Right hindlimb (tissue), 1 donor: ENCODE measurements at regions not wholly inside any gene's neighbourhood (a gene's known extent, or its start where the extent isn't known, plus 50 kb on each side); places are given as distances from the start of the nearest gene placed in this dataset.

ENCODE experiments used
- DNase-seq: peaks from one replicate; pipeline ENCODE4 v3.0.0-alpha.2; 2018

DNA sequence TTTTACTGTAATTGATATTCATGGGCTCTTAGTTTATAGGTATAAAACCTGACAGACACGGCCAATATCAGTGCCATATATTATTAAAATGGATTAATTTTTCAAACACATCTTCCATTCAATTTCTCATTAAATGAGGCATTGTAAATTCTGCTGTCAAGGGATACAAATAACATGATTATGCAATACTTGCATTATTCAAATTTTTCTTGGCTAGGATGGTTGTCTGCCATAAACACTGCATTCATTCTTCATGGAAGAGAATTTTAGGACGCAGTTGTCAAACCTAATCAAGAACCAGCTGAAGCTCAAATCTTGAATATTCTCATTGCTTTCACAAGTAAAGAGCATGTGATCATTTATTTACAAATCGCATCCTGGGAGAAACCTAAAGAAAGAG is 255.6 kb downstream of the RDH14 start:
- no peak for DNase-seq

DNA sequence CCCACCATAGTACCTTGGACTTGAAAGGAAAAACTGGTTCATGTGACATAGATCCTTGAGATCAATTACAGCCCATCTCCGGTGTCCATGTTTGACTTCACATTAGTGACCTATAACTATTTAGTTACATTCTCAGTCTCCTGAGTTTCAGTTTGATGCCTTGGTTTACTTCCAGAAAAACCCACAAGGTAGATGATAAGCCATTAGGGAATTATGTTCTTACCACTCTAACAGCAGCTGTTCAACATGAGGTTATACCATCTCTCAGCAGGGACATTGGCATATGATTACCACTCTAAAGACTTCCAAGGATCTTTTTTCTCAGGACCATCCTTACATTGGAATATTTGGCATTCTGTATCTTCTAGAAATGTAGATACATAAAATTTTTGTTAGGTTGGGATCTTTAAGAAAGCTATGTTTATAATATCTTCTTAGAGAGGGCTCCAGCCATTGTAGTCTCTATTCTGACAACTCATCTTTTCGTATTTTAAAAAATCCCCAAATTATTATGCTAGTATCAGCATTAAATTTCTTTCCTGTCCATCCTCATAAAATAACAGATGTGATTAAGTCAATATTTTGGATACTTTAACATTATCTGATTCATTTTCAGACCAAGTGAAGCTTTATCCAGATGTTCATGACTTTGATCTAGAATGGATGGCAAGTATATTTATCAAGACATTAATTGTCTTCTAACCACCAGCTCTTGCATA is 258.9 kb downstream of the RDH14 start:
- no peak for DNase-seq

DNA sequence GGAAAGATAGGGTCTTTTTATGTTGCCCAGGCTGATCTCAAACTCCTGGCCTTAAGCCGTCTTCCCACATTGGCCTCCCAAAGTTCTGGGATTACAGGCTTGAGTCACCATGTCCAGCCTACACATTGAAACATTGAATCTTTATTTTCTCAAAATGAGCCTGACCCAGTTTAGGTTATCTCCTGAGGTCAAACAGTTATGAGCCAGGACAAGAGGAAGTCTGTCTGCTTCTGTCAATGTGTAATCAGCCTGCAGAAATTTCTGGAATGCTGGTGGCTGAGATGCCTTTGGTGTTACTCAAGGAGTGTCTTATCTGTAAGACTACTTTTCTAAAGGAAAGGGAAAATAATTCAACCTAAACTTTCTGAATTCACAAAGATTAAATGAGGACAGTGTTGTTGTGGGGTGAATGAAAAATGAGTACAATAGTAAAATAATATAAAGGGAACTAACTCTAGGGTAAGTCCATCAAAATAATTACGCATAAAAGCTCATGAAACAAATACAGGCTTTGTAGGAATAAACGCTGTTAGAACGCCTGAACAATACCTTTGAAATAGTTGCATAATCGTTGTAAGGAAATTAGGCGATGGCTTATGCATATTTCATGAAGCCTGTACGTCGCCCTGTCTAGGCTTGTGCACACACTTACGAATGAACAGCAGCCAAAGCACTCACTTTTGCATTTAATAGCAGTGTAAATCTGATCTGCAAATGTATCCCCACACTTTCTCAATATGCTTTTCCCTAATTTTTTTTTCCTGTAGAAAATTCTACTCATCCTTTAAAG is 260.8 kb downstream of the RDH14 start:
- DNase-seq, result no peak

DNA sequence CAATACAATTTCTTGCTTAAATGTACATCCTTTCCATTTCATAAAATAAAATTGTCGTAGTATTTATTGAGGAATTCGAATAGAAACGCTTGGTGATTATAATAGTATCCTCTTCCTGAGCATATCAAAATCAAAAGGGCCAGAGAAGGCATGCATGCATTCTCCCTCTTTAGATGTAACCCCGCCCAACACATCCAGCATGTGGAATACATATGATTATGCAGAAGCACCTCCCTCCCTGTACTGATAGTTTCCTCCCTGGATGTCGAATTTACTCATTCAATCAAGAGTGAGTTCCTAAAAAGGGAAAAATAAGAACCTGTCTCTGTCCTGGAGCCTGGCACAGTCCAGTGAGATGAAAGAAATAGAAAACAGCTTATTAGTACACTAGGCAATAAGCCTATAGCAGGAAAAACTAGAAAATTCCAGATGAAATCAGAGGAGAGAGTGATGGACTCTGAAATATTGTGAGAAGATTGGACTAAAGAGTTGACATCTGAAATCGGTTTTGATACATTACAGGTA is 262.9 kb downstream of the RDH14 start:
- DNase-seq, result no peak

DNA sequence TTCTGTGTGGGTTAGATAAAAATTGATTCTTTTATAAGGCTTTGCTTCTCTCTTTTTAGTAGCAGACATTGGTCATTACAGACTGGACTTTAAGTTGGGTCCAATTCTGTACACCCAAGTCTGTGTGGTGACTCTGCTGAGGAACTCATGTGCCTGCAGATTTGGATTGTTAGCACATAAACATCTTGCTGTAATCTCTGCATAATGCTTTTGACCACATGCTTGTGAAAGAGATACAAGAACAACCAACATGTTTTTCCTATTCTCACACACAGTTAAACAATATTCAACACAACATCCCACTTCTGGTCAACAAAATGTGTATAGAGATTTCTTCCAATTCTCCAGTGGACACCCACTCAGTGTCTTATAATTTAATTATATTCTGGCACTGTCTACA is 270.1 kb downstream of the RDH14 start:
- DNase-seq, result no peak

DNA sequence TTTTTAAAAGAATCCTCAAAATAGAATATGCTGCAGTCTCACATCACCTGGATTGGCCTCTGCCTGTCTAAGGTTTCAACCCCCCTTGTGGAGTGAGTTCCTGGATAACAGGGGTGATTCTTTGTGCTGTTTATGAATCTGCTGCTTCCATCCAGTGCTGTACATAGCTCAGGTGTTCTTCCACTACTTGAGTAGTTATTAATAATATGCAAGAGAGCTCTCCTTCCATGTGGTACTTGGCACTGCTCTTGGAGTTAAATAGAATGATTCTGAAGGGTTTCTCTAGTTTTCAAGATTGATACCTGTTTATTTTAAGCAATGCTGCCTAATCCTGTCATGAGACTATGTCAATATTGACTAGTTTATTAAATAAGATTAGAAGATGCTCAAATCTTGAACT is 273.6 kb downstream of the RDH14 start:
- no peak for DNase-seq

DNA sequence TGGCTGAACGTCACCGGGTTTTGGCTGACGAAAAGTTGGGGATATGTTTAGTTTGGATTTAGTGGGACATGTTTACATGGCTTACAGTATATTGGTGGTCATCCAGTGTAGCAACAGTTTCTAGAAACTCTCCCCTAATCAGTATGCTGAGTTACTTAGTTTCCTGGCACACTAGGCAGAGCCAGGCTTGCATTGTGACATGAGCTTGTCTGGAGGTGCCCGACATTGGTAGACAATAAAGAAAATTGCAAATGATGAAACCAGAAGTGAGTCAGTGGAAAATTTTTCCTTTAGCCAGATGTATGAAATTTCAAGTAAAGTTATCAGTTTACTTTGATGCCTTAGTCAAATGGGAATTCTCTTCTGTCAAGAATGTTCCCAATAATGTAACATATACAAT is 276.1 kb downstream of the RDH14 start:
- DNase-seq, result no peak

DNA sequence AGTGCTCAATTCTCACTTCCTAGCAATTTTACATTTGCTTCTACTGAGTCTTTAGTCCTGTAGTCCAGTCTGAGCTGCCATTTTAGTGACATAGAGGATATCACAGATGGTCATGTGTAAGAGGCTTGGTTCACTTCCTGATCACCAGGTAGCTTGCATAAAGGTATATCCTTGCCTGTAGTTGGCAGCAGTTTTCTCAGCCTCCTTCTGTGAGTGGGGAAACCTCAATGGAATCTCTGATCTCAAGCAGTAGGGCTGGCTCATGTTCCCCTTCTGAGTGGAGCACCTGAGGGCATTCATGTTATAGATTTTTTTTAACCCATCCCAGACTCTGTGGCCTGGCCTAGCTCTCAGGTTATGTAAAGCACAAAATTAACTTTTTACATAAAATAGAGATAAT is 278.4 kb downstream of the RDH14 start:
- no peak for DNase-seq

DNA sequence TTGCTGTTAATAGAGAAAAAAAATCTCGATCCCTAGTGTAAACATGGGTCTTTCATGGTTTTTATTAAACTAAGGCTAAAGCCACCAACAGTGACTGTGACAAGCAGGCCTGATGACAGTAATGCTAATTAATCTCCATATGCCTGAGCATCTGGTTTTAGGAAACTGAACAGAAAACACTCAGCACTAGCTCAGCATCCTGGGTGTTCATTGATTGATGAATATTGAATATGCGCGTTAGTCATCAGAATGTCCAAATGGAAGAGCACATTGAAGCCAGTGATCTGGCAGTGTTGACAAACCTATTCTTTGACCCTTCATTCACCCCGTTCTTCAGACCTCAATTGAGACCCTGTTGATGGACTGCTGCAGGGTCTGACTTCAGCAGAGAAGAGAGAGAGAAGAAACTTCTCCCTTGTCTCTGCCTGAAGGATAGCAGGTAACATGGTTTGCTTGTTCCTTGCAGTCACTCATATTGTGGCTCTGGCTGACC is 283.8 kb downstream of the RDH14 start:
- DNase-seq, result no peak

DNA sequence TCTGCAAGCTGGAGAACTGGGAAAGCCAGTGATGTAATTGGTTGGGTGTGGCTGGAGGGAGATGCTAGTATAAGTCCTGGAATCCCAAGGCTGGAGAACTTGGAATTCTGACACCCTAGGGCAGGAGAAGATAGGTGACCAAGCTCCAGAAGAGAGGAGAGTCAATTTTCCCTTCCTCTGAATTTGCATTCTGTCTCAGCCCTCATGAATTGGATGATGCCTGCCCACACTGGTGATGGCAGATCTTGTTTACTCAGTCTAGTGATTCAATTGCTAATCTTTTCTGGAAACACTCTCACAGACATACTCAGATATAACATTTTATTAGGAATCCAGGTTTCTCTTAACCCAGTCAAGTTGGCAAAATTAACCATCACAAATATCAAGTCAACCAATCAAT is 287.2 kb downstream of the RDH14 start:
- no peak for DNase-seq

DNA sequence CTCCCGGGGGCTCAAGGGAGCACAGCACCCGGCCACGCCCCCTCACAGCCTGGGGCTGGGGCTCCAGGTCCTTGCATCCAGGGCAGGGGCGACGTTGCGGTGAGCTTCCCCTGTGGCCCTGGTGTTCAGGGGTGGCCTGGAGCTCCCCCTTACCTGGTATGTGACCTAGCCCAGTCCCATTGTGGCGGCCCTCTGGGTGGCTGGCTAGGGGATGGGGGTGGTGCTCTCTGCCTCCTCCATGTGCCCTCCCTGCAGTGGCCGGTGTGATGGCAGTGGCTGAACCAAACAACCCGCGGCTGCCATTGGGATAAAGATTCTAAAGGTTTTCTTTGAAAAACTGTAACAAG is 288.3 kb downstream of the RDH14 start:
- DNase-seq, result no peak

DNA sequence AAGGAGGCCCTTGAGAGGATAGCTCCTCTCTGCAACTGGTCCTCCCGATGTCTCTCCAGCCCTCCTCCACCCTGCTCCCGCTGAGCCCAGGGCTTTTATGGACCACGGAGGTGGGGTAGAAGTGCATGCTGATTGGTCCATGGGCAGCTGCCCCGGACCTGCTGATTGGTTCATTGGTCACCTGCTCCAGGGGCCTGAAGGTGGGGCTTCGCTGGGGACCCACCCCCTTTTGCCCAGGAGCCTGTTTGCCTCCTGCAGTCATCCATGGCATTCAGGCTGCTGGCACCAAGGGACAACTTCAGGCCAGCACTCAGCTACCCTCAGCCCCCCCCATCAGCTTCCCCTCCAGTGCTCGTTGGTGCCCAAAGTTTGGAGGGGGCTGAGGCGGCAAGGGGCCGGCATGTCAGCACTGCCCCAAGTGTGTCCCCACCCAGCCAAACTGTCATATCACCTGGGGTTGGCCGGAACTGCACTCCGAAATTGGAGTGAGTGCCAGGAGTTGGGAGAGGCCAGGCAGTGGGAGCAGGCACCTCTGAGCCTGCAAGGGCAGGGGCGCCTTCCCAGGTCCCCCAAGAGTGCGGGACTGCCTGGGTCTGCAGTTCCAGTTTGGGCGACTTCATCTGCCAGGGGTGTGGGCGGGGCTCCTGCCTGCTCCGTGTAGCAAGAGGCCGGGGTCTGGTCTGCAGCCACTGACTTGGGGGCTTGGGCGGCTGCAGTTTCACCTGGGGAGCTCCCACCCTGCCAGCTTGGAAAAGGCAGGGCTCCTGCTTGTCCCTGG is 288.9 kb downstream of the RDH14 start:
- no peak for DNase-seq

DNA sequence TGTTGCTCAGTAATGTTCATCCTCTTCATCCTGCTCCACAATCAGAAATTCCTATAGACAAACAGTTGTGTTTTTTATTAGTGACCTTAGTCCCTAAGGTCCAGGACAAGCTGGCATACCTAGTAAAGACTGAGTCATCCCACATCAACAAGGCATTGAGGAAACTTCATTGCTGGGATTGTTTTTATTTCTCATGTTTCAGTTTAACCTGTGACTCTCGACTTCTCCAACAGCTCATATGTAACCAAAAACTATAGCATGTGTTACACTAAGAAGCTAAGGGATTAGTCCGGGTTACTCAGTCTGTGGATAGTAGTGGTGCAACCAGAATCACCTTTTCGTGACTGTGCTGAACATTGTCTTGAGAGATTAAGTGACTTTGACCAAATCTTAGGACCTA is 292.1 kb downstream of the RDH14 start:
- no peak for DNase-seq

DNA sequence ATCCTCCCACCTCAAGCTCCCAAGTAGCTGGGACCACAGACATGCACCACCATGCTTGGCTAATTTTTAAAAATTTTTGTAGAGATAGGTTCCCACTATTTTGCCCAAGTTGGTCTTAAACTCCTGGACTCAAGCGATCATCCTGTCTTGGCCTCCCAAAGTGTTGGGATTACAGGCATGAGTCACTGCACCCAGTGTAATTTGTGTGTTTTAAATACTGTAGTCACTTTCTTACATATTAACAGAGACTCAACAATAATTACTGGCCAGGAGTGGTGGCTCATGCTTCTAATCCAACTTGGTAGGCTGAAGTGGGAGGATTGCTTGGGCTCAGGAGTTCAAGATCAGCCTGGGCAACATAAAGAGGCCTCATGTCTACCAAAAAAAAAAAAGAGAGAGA is 293.0 kb downstream of the RDH14 start:
- DNase-seq, result no peak

DNA sequence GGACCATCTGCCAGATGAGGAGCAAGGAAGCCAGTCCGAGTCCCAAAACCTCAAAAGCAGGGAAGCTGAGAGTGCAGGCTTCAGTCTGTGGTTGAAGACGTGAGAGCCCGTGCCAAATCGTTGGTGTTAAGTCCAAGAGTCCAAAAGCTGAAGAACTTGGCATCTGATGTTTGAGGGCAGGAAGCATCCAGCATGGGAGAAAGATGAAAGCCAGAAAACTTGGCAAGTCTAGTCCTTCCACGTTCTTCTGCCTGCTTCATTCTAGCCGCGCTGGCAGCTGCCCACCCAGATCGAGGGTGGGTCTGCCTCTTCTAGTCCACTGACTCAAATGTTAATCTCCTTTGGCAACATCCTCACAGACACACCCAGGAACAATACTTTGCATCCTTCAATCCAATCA is 293.8 kb downstream of the RDH14 start:
- peak; percentile 28 for DNase-seq

DNA sequence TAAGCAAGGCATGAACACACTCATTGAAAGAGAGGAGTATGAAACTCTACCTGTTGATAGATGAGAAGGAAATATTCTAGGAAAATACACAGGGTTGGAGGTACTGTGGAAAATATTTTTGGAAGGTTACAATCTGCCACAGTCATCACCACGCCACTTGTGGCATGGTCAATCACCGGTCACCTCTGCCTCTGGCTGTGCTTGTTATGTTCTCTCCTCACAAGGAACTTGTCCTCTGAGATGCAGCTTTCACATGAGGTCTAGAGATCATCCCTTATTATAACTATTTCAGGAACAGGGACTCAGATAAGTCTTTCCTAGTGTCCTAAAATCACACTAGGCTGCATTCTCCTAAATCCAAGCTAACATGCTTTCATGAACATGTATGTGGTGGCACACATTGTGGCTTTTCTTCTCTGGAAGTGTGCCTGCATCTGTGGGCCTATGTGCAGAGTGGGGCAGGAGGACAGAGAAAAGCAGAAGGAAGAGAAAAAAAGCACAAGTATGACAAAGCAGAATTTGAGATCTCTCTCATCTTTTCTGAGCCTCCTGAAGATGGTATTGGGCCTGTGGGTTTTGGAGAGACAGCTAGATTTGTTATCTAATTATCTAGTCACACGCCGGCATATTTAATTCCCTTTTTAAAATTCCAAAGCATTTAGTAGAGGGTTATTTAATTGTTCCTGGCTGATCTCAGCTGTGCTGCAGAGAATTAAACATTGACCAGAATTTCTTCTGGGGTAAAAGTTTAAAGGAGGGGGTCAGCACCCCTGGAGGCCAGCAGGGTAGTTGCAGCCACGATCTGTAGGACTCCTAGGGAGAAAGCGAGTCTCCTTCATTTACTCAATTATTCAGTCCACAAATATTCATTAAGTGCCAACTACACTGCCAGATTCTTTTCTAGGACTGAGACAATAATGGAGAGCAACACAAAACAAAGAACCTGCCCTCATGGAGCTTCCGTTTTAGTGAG is 294.6 kb downstream of the RDH14 start:
- DNase-seq, result no peak

DNA sequence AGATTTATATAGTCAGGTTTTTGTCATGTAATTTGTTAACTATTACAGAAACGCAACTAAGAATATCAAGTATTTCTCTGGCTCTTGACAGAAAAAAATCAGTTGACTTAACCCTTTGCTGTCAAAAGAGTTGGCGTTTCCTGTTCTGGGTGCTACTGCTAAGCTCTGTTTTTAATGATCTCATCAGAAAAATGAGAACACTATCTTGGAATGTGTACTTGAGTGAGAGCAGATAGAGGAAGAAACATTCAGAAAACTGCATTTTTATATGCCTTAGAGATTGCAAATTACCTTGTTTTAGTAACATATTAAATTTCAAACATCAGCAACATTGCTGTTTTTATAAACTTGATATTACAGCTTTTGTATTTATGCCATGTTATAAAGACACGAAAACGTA is 297.9 kb downstream of the RDH14 start:
- DNase-seq, result no peak

DNA sequence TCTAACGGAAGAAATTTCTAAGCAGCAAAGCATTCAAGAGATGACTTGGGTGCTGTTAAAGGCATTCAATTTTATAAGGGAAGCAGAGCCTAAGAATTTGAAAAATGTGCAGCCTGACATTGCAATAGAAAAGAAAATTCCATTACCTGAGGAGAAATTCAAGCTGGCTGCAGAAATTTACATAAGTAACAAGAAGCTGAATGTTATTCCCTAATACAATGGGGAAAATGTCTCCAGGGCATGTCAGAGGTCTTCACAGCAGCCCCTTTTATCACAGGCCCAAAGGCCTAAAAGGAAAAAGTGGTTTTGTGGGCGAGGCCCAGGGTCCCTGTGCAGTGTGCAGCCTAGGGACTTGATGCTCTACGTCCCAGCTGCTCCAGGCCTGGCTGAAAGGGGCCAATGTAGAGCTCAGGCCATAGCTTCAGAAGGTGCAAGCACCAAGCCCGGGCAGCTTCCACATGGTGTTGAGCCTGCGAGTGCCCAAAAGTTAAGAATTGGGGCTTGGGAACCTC is 306.7 kb downstream of the RDH14 start:
- no peak for DNase-seq

DNA sequence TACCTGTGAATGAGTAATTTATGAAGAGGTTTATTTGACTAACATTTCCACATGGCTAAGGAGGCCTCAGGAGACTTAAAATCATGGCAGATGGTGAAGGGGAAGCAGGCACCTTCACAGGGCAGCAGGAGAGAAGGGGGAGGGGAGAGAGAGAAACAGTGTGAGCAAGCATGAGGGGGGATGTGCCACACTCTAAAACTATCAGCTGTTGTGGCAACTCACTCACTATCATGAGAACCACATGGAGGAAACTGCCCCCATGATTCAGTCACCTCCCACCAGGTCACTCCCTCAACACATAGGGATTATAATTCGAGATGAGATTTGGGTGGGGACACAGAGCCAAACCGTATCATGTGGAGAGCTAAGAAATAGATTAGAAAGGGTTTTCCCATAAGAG is 309.0 kb downstream of the RDH14 start:
- DNase-seq, result no peak

DNA sequence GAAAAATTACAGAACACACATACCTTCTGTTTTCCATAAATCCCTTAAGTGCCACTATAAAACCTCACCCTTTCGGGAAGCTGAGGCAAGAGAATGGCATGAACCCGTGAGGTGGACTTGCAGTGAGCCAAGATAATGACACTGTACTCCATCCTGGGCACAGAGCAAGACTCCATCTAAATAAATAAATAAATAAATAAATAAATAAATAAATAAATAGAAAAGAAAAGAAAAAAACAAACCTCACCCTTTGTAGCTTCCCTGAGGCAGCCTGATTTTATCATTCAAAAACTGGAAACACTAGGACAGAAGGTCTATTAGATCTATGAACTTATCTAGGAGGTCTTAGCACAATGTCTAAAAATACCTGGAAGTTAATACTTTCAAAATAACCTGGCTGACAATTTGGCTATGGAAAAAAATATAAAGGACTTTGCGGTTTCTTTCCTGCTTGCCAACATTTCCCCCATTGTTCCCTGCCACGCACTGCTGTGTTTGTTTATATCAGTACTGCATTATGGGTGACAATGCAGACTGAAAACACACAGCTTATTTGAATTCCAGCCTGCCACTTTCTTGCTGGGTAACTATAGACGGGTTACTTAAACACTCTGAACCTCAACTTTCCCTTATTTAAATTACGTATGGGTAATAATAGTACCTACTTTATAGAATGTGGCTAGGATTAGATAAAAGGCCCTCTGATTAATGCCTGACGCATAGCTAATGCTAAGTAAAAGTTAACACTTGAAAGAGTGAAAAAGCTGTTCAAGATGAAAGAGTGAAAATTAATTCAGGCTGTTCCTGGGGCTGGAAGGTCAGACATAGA is 313.0 kb downstream of the RDH14 start:
- DNase-seq, result no peak

DNA sequence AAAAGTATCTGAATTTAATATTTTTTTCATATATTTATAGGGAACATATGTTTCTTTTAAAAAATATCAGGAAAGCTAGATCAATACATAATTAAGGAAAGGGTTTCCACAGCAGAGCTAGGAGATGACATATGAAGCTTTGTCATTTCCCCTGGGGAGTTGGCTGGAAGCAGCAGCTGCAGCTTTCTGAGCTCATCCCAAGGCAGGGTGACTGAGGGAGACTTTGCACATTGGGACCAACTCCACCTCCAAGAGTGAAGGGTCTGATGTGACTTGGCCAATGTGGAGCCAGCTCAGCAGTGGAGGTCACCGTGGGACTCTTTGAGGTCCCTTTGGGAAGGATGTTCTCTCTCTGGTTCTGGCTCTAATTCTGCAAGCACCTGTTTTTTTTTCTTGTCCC is 315.1 kb downstream of the RDH14 start:
- DNase-seq, result no peak
